ENCODE measurements at regions not wholly inside any gene's neighbourhood (a gene's known extent, or its start where the extent isn't known, plus 50 kb on each side); places are given as distances from the start of the nearest gene placed in this dataset.

DNA sequence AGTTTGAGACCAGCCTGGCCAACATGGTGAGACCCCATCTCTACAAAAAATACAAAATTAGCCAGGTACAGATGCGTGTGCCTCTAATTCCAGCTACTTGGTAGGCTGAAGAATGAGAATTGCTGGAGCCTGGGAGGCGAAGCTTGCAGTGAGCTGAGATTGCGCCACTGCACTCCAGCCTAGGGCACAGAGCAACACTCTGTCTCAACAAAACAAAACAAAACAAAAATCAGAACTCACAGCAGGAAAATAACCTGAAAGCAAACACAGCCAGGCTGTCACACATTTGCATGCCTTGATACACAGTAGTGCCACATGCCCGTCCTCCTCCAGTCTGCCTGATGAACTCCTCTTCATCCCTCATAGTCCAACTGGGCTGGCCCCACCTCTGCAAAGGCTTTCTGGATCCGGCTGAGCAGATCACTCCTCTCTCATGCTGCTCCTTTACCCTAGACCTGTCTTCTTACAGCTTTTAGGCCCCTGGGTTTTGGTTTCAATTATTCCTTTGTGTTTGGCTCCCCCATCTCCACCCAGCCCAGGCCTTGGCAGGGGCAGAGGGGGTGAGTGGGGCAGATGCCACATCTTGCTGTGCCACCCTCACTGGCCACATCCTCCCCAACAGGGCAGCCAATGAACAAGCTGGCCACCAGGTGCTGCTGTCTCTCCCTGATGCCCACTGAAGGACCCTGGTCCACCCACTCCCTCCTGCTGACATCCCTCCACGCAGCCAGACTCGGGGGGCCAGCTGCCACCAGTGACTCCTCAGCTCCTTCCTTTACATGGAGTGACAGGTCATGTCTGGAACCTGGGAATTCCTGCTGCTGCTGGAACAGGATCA lies 62.0 kb upstream of the GGTA1 start:
- DNase-seq (ENCODE audit: low read depth in 1 of 2, low spot score in 2 of 2) (no peak), FAIRE-seq (no peak)
- Histone ChIP-seq H4K91ac (replicated peaks; ENCODE audit: insufficient read length, low read length) (no peak overlapping the region), H2BK20ac (ENCODE audit: low read length) (no peak overlapping the region), H3K27ac (ENCODE audit: low read depth, low read length) (no peak overlapping the region), H2AK5ac (ENCODE audit: low read depth, low read length) (no peak overlapping the region), H4K5ac (ENCODE audit: insufficient read length, low read depth, low read length) (no peak overlapping the region), H3K23ac (ENCODE audit: insufficient read length) (no peak overlapping the region), H3K79me2 (ENCODE audit: control insufficient read depth in 1 of 2, insufficient read depth in 2 of 2, low read length in 2 of 2) (no peaks in the 10 kb centered on the region), H3K9me3 (ENCODE audit: insufficient read depth in 2 of 2, low read depth in 1 of 2, low read length in 1 of 2) (no peaks in the 10 kb centered on the region), H3K79me1 (ENCODE audit: low read depth, low read length) (no peaks in the 10 kb centered on the region), H3K4ac (replicated peaks; ENCODE audit: insufficient read length, low read depth, low read length) (no peak overlapping the region), H3K9ac (replicated peaks in 1 of 4; ENCODE audit: extremely low read depth in 1 of 4, low read depth in 3 of 4, low read length in 3 of 4) (no peak overlapping the region), H2BK15ac (ENCODE audit: low read length) (no peak overlapping the region), H3K4me2 (ENCODE audit: insufficient read depth in 1 of 2, low read depth in 2 of 2, low read length in 2 of 2) (no peak overlapping the region), H3K14ac (ENCODE audit: insufficient read length) (no peak overlapping the region), H4K20me1 (replicated peaks in 1 of 2; ENCODE audit: control insufficient read depth in 1 of 2, insufficient read depth in 2 of 2, low read length in 2 of 2) (no peaks in the 10 kb centered on the region), H2BK120ac (replicated peaks; ENCODE audit: low read depth, low read length) (no peak overlapping the region), H3K56ac (replicated peaks; ENCODE audit: insufficient read length, low read depth, low read length) (no peak overlapping the region), H3K4me1 (replicated peaks in 1 of 4; ENCODE audit: control insufficient read depth in 3 of 4, insufficient read depth in 4 of 4, low read length in 3 of 4) (peaks cover 0 to 18% (median 9%) of the 10 kb centered on the region in 4 experiments; a peak in 5 of 7 replicates), H2BK5ac (ENCODE audit: low read depth, low read length) (no peak overlapping the region), H2AFZ (ENCODE audit: low read length) (no peak overlapping the region), H3K36me3 (ENCODE audit: control insufficient read depth in 2 of 4, insufficient read depth in 4 of 4, low read length in 3 of 4) (no peaks in the 10 kb centered on the region), H3K23me2 (ENCODE audit: low read depth, low read length) (no peaks in the 10 kb centered on the region), H3K27me3 (replicated peaks in 1 of 4; ENCODE audit: control insufficient read depth in 3 of 4, extremely low read depth in 1 of 4, insufficient read depth in 3 of 4, low read length in 3 of 4) (no peaks in the 10 kb centered on the region), H3K18ac (ENCODE audit: extremely low read depth, low read length) (no peak overlapping the region), H3K4me3 (ENCODE audit: extremely low read depth in 1 of 4, insufficient read depth in 2 of 4, low read depth in 3 of 4, low read length in 4 of 4) (no peak overlapping the region), H2BK12ac (ENCODE audit: low read depth, low read length) (no peak overlapping the region), H4K8ac (ENCODE audit: extremely low read depth, insufficient read depth, low read length) (no peak overlapping the region; the same call in 1 of the 2 replicates)
- 85% methylated on average over 7 of the region's 7 CpGs; no CpG with 5 or more reads in 1 of the 2 experiments for WGBS, 2 experiments (ENCODE audit: extremely low coverage in 1 of 2, insufficient coverage in 1 of 2, insufficient read length in 1 of 2, insufficient replicate concordance in 2 of 2, low coverage in 1 of 2, low lambda C conversion rate in 2 of 2, missing lambda C conversion rate in 1 of 2)
- TF ChIP-seq BRCA1 (IDR thresholded peaks at IDR 0.05; ENCODE audit: low read depth, low read length) = no peak
- TF ChIP-seq CHD2 (IDR thresholded peaks at IDR 0.05; ENCODE audit: low read length) = no peak
- TF ChIP-seq, protein P1, sequence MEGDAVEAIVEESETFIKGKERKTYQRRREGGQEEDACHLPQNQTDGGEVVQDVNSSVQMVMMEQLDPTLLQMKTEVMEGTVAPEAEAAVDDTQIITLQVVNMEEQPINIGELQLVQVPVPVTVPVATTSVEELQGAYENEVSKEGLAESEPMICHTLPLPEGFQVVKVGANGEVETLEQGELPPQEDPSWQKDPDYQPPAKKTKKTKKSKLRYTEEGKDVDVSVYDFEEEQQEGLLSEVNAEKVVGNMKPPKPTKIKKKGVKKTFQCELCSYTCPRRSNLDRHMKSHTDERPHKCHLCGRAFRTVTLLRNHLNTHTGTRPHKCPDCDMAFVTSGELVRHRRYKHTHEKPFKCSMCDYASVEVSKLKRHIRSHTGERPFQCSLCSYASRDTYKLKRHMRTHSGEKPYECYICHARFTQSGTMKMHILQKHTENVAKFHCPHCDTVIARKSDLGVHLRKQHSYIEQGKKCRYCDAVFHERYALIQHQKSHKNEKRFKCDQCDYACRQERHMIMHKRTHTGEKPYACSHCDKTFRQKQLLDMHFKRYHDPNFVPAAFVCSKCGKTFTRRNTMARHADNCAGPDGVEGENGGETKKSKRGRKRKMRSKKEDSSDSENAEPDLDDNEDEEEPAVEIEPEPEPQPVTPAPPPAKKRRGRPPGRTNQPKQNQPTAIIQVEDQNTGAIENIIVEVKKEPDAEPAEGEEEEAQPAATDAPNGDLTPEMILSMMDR (IDR thresholded peaks at IDR 0.05; ENCODE audit: control extremely low read depth in 1 of 3, insufficient read depth in 1 of 3, low read depth in 1 of 3, low read length in 3 of 3) = peak in 2 of 3 experiments; percentile 11 to 34; a peak in 2 of 4 replicates
- no peak for TF ChIP-seq BACH1 (IDR thresholded peaks at IDR 0.05; ENCODE audit: low read length)
- ChIA-PET CTCF (ENCODE audit: partially characterized antibody) (interaction anchor here (0.7 to 7.7 kb wide), 16 partner anchors 11 to 148 kb away, joined by 3 to 57 read pairs (median 4); no protein-coding TSS in a partner anchor), POLR2A (ENCODE audit: partially characterized antibody) (no interaction called here)
